Activated CD8-positive, alpha-beta T cell treated with anti-CD3 and anti-CD28 coated beads for 36 hours (primary cell): ENCODE measurements at regions not wholly inside any gene's neighbourhood (a gene's known extent, or its start where the extent isn't known, plus 50 kb on each side); places are given as distances from the start of the nearest gene placed in this dataset.

Experiments
- ATAC-seq: fragments of 200-7000 bp; cut with Tn5 transposase; one replicate; pipeline ENCODE4 v1.10.0; 2021; ENCODE audit warnings: mild to moderate bottlenecking, moderate library complexity
- CTCF ChIA-PET: fragments of 350-600 bp; sonication (Branson Sonifier 250); formaldehyde crosslinking; loops from one replicate; lab custom pipeline; 2021; ENCODE audit warnings: antibody characterized with exemption; lab: Charles Lee
- POLR2A ChIA-PET: fragments of 350-600 bp; sonication (Branson Sonifier 250); formaldehyde crosslinking; loops from one replicate; lab custom pipeline; 2021; ENCODE audit warnings: antibody characterized with exemption; lab: Charles Lee
- DNase-seq: peaks from one replicate; pipeline ENCODE4 v3.0.0-alpha.2; 2020
- H3K27ac Mint-ChIP-seq: one replicate; pipeline ENCODE4 v1.8.0; 2021; ENCODE audit warnings: mild to moderate bottlenecking, mixed read lengths
- H3K27me3 Mint-ChIP-seq: one replicate; pipeline ENCODE4 v1.8.0; 2021; ENCODE audit warnings: mixed read lengths
- H3K36me3 Mint-ChIP-seq: one replicate; pipeline ENCODE4 v1.8.0; 2021; ENCODE audit warnings: low read depth, mixed read lengths
- H3K4me1 Mint-ChIP-seq: one replicate; pipeline ENCODE4 v1.8.0; 2021; ENCODE audit warnings: low read depth, mixed read lengths
- H3K4me3 Mint-ChIP-seq: one replicate; pipeline ENCODE4 v1.8.0; 2021; ENCODE audit warnings: mild to moderate bottlenecking, moderate library complexity, mixed read lengths
- H3K9me3 Mint-ChIP-seq: one replicate; pipeline ENCODE4 v1.8.0; 2021; ENCODE audit warnings: mixed read lengths
- intact Hi-C: fragments of 100-400 bp; cut with micrococcal nuclease; formaldehyde crosslinking; loops from one replicate; pipeline ENCODE4 v1.10.0; 2022
- TF ChIP-seq, protein P1 (sequence below): fragments of 200-600 bp; IDR thresholded peaks from one replicate; pipeline ENCODE4 v1.8.0; 2022; ENCODE audit warnings: antibody characterized with exemption, mild to moderate bottlenecking

GRCh38 chr2:147382322-147382948 is 462.4 kb upstream of the ACVR2A start:
- ATAC-seq (no peak), DNase-seq (no peak)
- Mint-ChIP-seq H3K27me3 (no peaks in the 10 kb centered on the region), H3K4me3 (no peak overlapping the region), H3K27ac (no peak overlapping the region), H3K4me1 (no peaks in the 10 kb centered on the region), H3K36me3 (no peaks in the 10 kb centered on the region), H3K9me3 (no peaks in the 10 kb centered on the region)
- intact Hi-C loops: no loop called here
- TF ChIP-seq, protein P1, sequence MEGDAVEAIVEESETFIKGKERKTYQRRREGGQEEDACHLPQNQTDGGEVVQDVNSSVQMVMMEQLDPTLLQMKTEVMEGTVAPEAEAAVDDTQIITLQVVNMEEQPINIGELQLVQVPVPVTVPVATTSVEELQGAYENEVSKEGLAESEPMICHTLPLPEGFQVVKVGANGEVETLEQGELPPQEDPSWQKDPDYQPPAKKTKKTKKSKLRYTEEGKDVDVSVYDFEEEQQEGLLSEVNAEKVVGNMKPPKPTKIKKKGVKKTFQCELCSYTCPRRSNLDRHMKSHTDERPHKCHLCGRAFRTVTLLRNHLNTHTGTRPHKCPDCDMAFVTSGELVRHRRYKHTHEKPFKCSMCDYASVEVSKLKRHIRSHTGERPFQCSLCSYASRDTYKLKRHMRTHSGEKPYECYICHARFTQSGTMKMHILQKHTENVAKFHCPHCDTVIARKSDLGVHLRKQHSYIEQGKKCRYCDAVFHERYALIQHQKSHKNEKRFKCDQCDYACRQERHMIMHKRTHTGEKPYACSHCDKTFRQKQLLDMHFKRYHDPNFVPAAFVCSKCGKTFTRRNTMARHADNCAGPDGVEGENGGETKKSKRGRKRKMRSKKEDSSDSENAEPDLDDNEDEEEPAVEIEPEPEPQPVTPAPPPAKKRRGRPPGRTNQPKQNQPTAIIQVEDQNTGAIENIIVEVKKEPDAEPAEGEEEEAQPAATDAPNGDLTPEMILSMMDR: no peak
- POLR2A ChIA-PET: no interaction called here
- CTCF ChIA-PET: interaction anchor here (2.2 kb wide), 1 partner anchor 10 kb away, joined by 5 read pairs; no protein-coding TSS in a partner anchor

DNA sequence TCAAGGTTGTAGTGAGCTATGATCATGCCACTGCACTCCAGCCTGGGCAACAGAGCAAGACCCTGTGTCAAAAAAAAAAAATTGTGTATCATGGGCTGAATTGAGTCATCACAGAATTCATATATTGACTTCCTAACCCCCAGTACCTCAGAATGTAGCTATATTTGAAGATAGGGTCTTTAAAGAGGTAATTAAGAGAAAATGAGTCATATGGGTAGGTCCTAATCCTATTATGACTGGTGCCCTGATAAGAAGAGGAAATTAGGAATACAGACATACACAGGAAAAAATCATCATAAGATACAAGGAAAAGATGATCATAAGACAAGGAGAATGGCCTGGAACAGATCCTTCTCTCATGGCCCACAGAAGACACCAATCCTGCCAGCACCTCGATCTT is 466.4 kb upstream of the ACVR2A start:
- Mint-ChIP-seq H3K4me1 (no peaks in the 10 kb centered on the region), H3K36me3 (no peaks in the 10 kb centered on the region), H3K27me3 (no peaks in the 10 kb centered on the region), H3K27ac (no peak overlapping the region), H3K9me3 (no peaks in the 10 kb centered on the region), H3K4me3 (no peak overlapping the region)
- TF ChIP-seq, protein P1: no peak
- DNase-seq (no peak), ATAC-seq (no peak)
- POLR2A ChIA-PET: no interaction called here
- intact Hi-C loops: no loop called here
- CTCF ChIA-PET: no interaction called here

DNA sequence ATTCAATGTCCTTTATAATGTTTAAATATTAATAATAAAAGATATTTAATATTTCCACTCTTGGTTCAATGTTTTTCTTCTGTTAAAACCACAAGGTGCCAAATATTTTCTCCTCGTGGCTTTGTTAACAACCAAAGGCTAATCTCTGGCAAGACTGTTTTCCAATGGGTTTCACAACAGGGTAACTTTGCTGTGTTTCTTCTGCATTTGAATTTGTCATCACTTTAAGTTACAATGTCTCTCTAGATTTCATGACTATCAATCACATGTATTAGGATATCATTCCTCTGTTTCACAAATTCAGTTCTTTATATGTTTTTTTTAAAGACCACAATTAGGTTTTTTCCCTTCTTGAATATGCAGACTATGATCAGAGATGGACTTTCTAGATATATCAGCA is 469.8 kb upstream of the ACVR2A start:
- H3K27me3 Mint-ChIP-seq: no peaks in the 10 kb centered on the region
- ATAC-seq (no peak), DNase-seq (no peak)
- CTCF ChIA-PET: no interaction called here
- no peak overlapping the region for H3K4me3 Mint-ChIP-seq
- H3K36me3 Mint-ChIP-seq: no peaks in the 10 kb centered on the region
- POLR2A ChIA-PET: no interaction called here
- no peak overlapping the region for H3K27ac Mint-ChIP-seq
- intact Hi-C loops: no loop called here
- no peaks in the 10 kb centered on the region for H3K9me3 Mint-ChIP-seq
- TF ChIP-seq, protein P1: no peak
- no peaks in the 10 kb centered on the region for H3K4me1 Mint-ChIP-seq

DNA sequence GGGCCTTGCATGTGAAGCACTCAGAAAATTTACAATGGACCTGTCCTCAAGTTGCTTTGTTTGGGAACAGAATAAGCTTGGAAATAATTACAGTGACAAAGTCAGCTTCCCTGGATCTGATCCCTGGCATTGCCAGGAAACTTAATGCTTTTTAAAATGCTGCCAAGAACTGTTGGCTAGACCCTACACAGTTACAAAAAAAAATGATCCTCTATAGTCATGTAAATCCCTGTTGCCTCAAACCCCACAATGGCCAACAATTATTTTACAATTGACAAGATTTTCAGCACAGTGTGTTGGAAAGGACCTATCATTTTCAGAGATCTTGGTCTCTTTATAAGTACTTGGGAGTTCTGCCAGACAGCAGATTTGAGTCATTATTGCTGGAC is 470.4 kb upstream of the ACVR2A start:
- DNase-seq (no peak), ATAC-seq (no peak)
- Mint-ChIP-seq H3K27me3 (no peaks in the 10 kb centered on the region), H3K4me1 (no peaks in the 10 kb centered on the region), H3K9me3 (no peaks in the 10 kb centered on the region), H3K4me3 (no peak overlapping the region), H3K36me3 (no peaks in the 10 kb centered on the region), H3K27ac (no peak overlapping the region)
- TF ChIP-seq, protein P1: no peak
- ChIA-PET CTCF (no interaction called here), POLR2A (no interaction called here)
- intact Hi-C loops: no loop called here

DNA sequence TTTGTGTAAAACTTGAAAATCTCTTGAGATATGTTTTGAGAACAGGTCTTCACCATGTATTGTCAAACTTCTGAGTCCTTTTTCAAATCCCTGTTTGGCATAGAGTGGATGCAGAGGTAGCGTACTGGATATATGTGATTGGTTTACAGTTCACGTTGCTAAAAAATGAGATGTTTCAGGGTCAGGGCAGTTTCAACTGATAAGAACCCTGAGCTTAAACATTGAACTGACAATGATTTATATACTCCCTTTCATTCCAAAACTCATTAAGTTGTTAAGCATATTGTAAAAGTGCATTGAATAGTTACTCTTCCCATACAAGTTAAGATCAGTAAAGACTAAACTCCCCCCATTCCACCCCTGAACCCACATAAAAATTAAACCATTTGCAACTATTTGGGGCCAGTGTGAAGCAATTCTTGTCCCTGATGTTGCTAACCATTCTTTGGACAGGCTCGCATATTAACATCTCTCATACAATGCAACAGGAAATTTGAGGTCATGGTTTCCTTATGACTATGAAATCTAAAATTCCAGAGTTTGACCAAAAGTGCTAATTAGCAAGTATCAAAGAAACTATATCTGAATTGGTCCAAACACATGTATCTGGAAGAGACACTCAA is 470.9 kb upstream of the ACVR2A start:
- no peak overlapping the region for H3K4me3 Mint-ChIP-seq
- ATAC-seq: no peak
- DNase-seq: no peak
- TF ChIP-seq, protein P1: no peak
- H3K36me3 Mint-ChIP-seq: no peaks in the 10 kb centered on the region
- H3K27ac Mint-ChIP-seq: no peak overlapping the region
- POLR2A ChIA-PET: no interaction called here
- CTCF ChIA-PET: no interaction called here
- no peaks in the 10 kb centered on the region for H3K9me3 Mint-ChIP-seq
- intact Hi-C loops: no loop called here
- H3K4me1 Mint-ChIP-seq: no peaks in the 10 kb centered on the region
- no peaks in the 10 kb centered on the region for H3K27me3 Mint-ChIP-seq
